HepG2 (cell line): ENCODE measurements at regions not wholly inside any gene's neighbourhood (a gene's known extent, or its start where the extent isn't known, plus 50 kb on each side); places are given as distances from the start of the nearest gene placed in this dataset.
"Not testable (repeated sequence)": the region's sequence is repeated elsewhere in the genome, so short reads cannot be mapped to it uniquely, and the experiment has no call there.

ENCODE experiments used
- ATAC-seq: fragments of 200-7000 bp; cut with Tn5 transposase; 3 replicates; pipeline ENCODE4 v1.9.1; 2020; ENCODE audit warnings: mild to moderate bottlenecking, moderate library complexity
- BruUV-seq: library from RNA; stranded (reverse); fragments of 400-500 nt; replicated peaks from 2 replicates; lab custom pipeline; 2021; lab: Mats Ljungman, UMichigan
- CTCF ChIA-PET: fragments of 300-600 bp; formaldehyde crosslinking; extraction: SDS; loops from one replicate; lab custom pipeline; 2021; ENCODE audit warnings: low total read pairs, inconsistent platforms, low intra/inter-chr PET ratio; lab: Yijun Ruan, JAX
- POLR2A ChIA-PET: fragments of 350-600 bp; sonication (Branson Sonifier 250); formaldehyde crosslinking; loops from one replicate; lab custom pipeline; 2020; ENCODE audit warnings: antibody characterized with exemption, inconsistent platforms; lab: Yijun Ruan, JAX
- DNase-seq: peaks from one replicate; pipeline ENCODE4 v3.0.0-alpha.2; 2015; ENCODE audit warnings: low spot score
- FAIRE-seq: peaks from 3 replicates; lab custom pipeline; 2011; peaks lifted over from hg19 to GRCh38; lab: Jason Lieb, UNC
- H2AFZ ChIP-seq: one replicate; pipeline ENCODE4 v1.6.1; 2011; ENCODE audit warnings: low read length, inconsistent platforms
- H3K27ac ChIP-seq: fragments of 300-600 bp; 3 replicates; pipeline ENCODE4 v1.8.0; 2011; ENCODE audit warnings: mixed run types, mild to moderate bottlenecking, mixed read lengths, low read length, inconsistent platforms; ENCODE audit not compliant: insufficient read depth; ENCODE audit errors: extremely low read length
- H3K27me3 ChIP-seq, 2 experiments: fragments of 200-600 bp in 1 of 2; 2 replicates in 1 of 2; 3 replicates in 1 of 2; pipeline versions ENCODE4 v1.6.0 to v1.8.0; 2011; ENCODE audit warnings: low read length in 2 of 2, mild to moderate bottlenecking in 2 of 2, moderate library complexity in 2 of 2, inconsistent platforms in 1 of 2; ENCODE audit not compliant: insufficient read depth in 2 of 2, control insufficient read depth in 1 of 2
- H3K36me3 ChIP-seq, 2 experiments: fragments of 200-600 bp in 1 of 2; replicated peaks in 1 of 2; 2 replicates in 1 of 2; 3 replicates in 1 of 2; pipeline versions ENCODE4 v1.5.1 to v1.8.0; 2011; ENCODE audit warnings: low read length in 2 of 2, inconsistent platforms in 1 of 2; ENCODE audit not compliant: insufficient read depth in 2 of 2, control insufficient read depth in 1 of 2
- H3K4me1 ChIP-seq: 2 replicates; pipeline ENCODE4 v1.5.1; 2012; ENCODE audit warnings: low read length, inconsistent platforms; ENCODE audit not compliant: insufficient read depth
- H3K4me2 ChIP-seq: 2 replicates; pipeline ENCODE4 v1.6.0; 2011; ENCODE audit warnings: low read depth, low read length, inconsistent platforms
- H3K4me3 ChIP-seq, 3 experiments: fragments of 200-600 bp in 1 of 3; sonication (generic), shearing (Covaris generic) in 1 of 3; replicated peaks in 1 of 3; 2 replicates each; pipeline ENCODE4 v1.5.1; 2011 to 2016; ENCODE audit warnings: low read length in 3 of 3, inconsistent platforms in 2 of 3, low read depth in 2 of 3, mild to moderate bottlenecking in 2 of 3, control low read depth in 1 of 3, mixed read lengths in 1 of 3; ENCODE audit not compliant: insufficient read depth in 1 of 3
- H3K79me2 ChIP-seq: one replicate; pipeline ENCODE4 v1.6.1; 2011; ENCODE audit warnings: low read length, inconsistent platforms; ENCODE audit not compliant: insufficient read depth
- H3K9ac ChIP-seq: 2 replicates; pipeline ENCODE4 v1.6.0; 2011; ENCODE audit warnings: mild to moderate bottlenecking, low read depth, low read length, inconsistent platforms; ENCODE audit not compliant: insufficient read depth
- H3K9me3 ChIP-seq: 2 replicates; pipeline ENCODE4 v1.5.1; 2012; ENCODE audit warnings: mild to moderate bottlenecking, low read length
- H4K20me1 ChIP-seq: 2 replicates; pipeline ENCODE4 v1.6.0; 2011; ENCODE audit warnings: inconsistent platforms, mild to moderate bottlenecking, low read length, moderate library complexity; ENCODE audit not compliant: insufficient read depth
- WGBS: methylation state at CpG from one replicate; pipeline ENCODE4 v1.1.6; 2017; ENCODE audit warnings: low lambda C conversion rate; 5-methylcytosine and 5-hydroxymethylcytosine counted together
- in situ Hi-C: cut with HindIII; loops from 2 replicates; pipeline ENCODE4 v1.10.0; 2017; ENCODE audit warnings: low pct_unique_long_range_greater_than_20kb; ENCODE audit not compliant: extremely low pct_ligation_motif_present
- intact Hi-C: fragments of 100-400 bp; cut with micrococcal nuclease; formaldehyde crosslinking; loops from one replicate; pipeline ENCODE4 v1.10.0; 2022; ENCODE audit not compliant: unreplicated experiment

DNA sequence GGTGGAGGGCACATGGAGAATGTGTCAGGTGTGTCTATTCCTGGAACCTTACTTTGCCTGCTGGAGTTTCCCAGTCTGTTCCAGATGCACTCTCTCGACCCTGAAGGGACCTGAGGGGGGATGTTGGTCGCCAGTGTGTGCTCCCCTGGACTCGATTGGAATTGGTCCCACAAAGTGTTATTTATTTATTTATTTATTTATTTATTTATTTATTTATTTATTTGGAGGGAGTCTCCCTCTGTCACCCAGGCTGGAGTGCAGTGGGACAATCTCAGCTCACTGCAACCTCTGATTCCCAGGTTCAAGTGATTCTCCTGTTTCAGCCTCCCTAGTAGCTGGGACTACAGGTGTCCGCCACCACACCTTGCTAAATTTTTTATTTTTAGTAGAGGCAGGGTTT lies 329.1 kb upstream of the ZNF337 start:
- FAIRE-seq, H3K27ac ChIP-seq, H3K36me3 ChIP-seq, H3K4me1 ChIP-seq, BruUV-seq, H3K4me3 ChIP-seq, in situ Hi-C loops, ATAC-seq, H3K9ac ChIP-seq, H2AFZ ChIP-seq, DNase-seq, H4K20me1 ChIP-seq, intact Hi-C loops, H3K27me3 ChIP-seq, POLR2A ChIA-PET, H3K79me2 ChIP-seq, H3K4me2 ChIP-seq, H3K9me3 ChIP-seq, CTCF ChIA-PET: not testable (repeated sequence)
- WGBS: 15% methylated on average over 3 of the region's 4 CpGs

- not testable (repeated sequence) for H3K9me3 ChIP-seq
- FAIRE-seq: peak; percentile 87
Measured at GRCh38 chr20:26010942-26011276, 314.3 kb upstream of the ZNF337 start.

More at GRCh38 chr20:26010942-26011276, 314.3 kb upstream of the ZNF337 start:
- intact Hi-C loops, H4K20me1 ChIP-seq, BruUV-seq, H3K4me3 ChIP-seq, DNase-seq, H3K9ac ChIP-seq, in situ Hi-C loops, H2AFZ ChIP-seq, H3K79me2 ChIP-seq, H3K4me2 ChIP-seq, CTCF ChIA-PET, POLR2A ChIA-PET, H3K27me3 ChIP-seq, H3K36me3 ChIP-seq, H3K27ac ChIP-seq: not testable (repeated sequence)
- peak; percentile 43; the same call in 2 of the 3 replicates for ATAC-seq
- peaks cover 14% of the 10 kb centered on the region for H3K4me1 ChIP-seq
- WGBS: no CpG with 5 or more reads among the region's 6 CpGs
